ENCODE measurements at regions not wholly inside any gene's neighbourhood (a gene's known extent, or its start where the extent isn't known, plus 50 kb on each side); places are given as distances from the start of the nearest gene placed in this dataset.

DNA sequence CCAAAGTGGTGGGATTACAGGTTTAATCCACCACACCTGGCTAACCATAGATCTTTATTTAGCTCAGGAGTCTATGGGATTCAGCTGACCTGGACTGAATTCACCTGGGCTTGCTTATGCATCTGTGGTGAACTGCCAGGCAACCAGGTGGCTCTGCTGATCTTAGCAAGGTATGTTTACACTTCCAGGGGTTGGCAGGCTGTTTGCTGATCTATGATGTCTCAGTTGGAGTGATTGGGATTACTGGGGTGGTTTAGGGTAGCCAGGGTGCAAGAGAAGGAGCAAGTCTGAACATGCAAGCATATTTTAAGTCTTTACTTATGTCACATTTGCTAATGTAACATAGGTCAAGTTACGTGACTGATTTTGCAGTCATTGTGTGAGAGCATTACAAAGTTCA lies 63.6 kb upstream of the JAK2 start:
- FAIRE-seq (no peak), DNase-seq (ENCODE audit: low spot score) (no peak)

DNA sequence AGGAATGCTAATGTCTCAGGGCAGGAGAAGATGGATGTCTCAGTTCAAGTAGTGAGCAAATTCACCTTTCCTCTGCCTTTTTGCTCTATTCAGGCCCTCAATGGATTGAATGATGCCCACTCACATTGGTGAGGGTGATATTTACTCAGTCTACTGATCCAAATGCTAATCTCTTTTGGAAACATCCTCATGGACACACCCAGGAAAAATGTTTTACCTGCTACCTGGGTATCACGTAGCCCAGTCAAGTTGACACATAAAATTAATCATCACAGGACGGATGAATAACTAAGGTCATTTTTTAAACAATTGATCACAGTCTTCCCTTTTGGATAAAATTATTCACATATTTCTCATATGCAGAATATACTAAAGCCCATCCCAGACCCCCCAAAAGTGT lies 63.0 kb upstream of the JAK2 start:
- FAIRE-seq (no peak), DNase-seq (ENCODE audit: low spot score) (no peak)

DNA sequence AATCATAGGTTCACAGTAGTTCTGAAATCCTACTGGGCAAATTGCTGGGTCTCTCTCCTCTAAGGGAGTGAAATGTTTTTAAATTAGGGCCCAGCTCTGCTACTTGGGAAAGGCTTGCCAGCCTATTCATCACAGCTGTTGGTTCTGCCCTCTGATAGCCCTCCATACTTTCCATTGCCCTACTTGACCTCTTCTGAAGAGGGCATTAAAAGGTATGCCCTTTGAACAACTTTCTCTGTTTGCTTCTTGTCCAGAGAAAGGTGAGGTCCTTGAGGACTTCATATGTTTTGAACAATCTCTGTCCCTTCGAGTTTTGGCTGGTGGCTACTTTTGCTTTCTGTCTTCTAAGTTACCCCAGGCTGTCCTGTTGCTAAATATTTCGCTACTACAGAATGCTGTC lies 62.3 kb upstream of the JAK2 start:
- FAIRE-seq (no peak), DNase-seq (ENCODE audit: low spot score) (no peak)

DNA sequence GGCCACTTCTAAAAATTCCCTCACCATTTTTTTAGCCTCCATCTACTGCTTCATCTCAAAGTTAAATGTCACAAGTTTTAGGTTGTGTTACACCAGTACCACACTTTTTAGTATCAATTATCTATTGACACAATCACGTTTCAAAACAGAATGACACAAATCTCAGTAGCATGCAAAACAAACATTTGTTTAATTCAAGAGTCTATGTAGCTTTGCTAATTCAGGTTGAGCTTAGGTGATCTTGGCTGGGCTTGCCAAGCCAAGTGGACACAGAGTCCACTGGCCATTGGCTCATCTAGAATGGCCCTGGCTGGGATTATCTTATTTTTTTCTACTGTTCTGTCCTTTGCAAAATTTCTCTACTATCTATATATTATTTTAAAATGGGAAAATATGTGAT lies 61.9 kb upstream of the JAK2 start:
- DNase-seq (ENCODE audit: low spot score) (no peak), FAIRE-seq (no peak)

DNA sequence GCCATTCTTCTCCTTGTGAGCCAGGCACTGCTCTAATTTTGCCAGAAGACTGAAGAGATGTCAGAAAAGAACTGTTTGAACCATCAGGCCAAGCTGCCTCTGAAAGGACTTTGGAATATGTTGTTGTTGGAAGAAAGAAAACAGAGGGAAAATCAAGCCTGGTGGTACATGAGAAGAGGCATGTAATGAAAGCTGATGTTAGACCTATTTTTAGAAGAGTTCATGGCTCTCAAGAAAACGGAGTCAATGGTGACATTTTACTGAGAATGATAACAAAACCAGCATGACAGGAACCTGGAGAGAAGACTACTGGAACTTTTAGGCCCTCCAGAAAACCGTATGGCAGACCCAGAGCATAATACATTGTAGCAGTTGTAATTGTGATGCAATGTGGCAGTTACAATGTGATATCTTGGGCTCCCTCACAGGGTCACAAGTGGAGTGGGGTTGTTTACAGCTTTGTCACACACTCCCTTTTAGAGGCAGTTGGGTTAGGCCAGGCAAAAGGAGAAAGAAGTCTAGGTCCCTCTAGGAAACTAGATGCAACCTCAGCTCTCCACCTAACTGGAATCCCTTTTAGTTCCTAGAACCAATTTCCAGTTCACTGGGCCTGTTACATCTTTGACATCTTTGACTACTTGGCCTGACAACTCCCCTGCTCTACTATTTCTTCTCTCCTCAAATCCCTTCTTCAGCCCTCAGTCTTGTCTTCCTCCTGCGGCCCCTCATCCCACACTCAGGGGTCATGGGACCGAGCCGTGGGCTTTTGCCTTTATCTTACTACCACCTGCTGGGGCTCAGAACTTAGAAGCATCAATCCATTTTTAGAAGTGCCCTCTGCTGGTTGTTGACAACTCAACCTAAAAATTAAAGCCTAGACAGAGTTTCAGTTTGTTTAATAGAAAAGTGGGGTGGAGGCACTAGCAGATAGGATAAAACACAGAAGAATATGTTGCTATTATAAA lies 61.2 kb upstream of the JAK2 start:
- FAIRE-seq (no peak), DNase-seq (ENCODE audit: low spot score) (peak; percentile 25)

DNA sequence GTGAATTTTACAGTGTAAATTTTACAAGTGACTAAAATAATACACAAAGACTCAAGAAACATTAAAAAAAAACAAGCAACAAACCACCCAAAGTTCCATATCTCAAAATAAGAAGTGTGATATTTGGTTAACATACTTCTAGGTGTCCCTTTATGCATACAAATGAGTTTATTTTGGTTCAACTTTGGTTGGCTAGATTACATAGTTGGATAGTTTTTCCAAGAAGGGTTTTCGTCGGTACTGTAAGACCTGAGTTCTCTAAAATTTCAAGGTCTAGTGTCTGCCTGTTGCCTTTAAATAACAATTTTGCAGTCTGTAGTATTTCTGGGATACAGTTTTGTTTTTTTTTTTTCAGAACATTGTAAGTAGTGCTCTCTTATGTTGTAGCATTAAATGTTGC lies 58.8 kb upstream of the JAK2 start:
- no peak for FAIRE-seq

DNA sequence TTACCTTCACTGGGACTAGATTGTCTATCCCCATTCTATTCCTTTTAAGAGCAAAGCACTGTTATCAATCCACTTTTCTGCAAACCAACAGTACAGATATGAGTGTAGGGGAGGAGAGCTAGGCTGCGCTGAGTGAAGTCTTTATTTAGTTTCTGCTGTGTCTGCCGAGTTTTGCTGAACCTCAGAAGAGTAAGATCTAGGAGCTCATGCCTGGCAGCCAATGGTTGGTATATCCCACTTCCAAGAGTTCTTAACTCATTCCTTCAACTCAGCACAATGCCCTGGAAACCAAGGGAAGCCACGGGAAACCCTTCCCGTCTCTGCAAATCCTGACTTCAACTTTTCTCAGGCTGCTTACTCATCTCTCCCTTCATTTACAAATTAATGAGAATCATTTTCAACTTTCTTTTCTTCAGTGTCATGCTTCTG lies 58.0 kb upstream of the JAK2 start:
- DNase-seq (ENCODE audit: low spot score) (no peak), FAIRE-seq (no peak)

More for the DNA sequence above, 58.8 kb upstream of the JAK2 start:
- no peak for DNase-seq (ENCODE audit: low spot score)

DNA sequence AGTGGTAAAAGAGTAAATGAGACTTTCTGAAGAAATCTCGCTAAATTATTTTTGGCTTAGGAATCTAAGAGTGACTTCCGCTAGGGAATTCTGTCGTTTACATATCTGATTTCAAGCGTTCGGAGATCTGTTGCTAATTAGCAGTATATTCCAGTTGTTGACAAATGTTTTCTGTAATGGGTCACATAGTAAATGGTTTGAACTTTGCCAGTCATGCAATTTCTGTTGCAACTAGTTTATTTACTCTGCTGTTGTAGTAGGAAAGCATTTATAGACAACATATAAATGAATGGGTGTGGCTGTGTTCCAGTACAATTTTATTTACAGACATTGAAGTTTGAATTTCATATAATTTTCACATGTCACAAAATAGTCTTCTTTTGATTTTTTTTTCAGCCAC lies 57.4 kb upstream of the JAK2 start:
- no peak for DNase-seq (ENCODE audit: low spot score)
- FAIRE-seq, result no peak

DNA sequence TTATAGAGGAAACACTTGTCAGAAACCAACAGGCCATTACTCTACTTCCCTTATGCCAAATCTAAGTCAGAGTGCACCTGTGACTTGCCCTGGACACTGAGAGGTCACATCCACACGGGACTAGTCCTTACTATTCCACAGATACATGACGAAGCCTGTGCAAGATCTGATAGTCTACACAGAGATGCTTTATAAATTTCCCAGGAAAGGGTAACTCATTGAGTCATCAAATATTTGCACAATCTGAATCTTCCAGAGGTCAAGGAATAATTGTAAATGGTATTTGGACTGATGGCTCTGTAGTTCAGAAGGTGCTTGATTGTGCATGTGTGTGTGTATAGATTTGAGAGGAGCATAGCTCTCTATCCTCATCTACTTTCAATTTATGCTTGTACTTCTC lies 55.2 kb upstream of the JAK2 start:
- DNase-seq (ENCODE audit: low spot score) (no peak), FAIRE-seq (no peak)

DNA sequence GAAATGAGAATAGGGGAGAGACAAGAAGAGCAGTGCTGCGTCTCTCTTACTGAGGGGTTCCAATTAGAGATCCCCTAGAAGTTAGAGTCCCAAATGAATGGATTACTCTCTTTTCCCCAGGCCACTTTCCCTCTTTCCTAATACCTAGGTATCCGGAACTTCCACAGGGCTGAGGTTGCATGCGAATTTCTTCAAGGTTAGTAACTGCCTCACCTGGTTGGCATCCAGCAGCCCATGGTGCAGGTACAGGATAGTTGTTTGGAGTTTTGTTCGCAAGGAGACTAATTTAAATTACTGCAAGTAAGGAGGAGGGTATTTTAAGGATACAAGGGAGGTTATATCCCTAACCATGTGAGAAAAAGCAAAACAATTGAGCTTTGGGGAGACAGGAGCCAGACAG lies 52.4 kb upstream of the JAK2 start:
- DNase-seq (ENCODE audit: low spot score), result no peak
- no peak for FAIRE-seq

DNA sequence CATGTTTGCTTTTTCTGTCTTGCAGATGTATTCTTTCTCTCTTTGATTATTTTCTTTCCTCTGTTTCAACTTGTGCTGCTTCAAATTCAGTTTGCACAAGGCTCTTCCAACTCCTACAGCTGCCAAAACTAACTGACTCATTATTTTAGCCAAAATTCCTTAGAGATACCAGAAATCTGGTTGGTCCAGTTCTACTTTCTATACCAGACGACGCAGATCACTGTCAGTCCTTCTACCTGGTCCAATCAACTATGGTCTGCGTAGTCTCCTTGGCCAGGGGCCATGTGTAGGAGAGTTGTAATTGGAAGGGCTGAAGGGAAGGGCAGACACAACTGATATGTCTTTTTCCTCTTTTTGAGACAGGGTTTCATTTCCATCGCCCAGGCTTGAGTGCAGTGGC lies 51.9 kb upstream of the JAK2 start:
- no peak for DNase-seq (ENCODE audit: low spot score)
- no peak for FAIRE-seq

DNA sequence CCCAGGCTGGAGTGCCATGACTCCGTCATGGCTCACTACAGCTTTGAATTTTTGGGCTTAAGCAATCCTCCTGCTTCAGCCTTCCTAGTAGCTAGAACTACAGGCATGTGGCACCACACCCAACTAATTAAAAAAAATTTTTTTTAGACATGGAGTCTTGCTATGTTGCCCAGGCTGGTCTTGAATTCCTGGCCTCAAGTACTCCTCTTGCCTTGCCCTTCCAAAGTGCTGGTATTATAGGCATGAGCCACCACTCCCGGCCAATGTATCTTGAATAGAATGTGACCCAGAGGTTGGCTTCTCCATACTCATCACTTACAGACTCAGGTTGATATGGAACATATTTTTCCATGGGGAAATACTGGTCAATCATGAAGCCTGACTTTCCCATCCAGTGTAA lies 51.2 kb upstream of the JAK2 start:
- no peak for FAIRE-seq
- DNase-seq (ENCODE audit: low spot score), result no peak

DNA sequence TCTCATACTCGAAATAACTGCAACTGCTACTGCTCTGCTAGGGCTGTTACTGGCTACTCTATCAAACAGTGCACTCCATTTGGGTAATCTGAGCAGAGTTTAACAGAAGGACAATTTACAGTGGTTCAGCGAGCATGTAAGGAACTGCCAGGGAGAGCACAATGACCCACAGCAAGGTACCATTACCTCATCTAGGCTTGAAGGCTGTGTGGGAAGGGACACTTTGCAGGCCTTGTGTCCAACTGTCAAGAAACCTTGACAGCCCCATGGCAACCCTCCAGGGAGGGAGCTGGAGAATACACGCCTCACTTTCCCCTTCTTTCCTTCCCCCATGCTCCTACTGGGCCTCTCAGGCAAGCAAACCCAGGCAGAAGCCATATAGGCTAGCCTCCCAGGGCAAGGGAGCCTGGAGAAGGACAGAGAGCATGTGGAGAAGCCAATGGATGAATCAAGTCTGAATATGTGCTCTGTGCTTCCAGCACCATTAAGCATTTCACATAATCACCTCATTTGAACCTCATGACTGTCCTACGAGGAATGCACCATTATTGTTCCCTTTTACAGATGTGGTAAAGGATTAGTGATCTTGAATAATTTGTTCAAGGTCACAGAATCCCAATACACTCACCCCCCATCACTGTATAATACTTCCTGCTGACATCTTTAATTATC lies 49.9 kb upstream of the JAK2 start:
- DNase-seq (ENCODE audit: low spot score) (no peak), FAIRE-seq (no peak)

All from RCC 7860 (cell line).